ENCODE measurements at regions not wholly inside any gene's neighbourhood (a gene's known extent, or its start where the extent isn't known, plus 50 kb on each side); places are given as distances from the start of the nearest gene placed in this dataset.

- CTCF ChIA-PET: no interaction called here
- no peaks in the 10 kb centered on the region for H3K36me3 ChIP-seq (ENCODE audit: control insufficient read depth, insufficient read depth, low read length)
- DNase-seq (ENCODE audit: low read depth): no peak
- H3K4me3 ChIP-seq (ENCODE audit: low read depth, low read length): no peak overlapping the region
- H3K27me3 ChIP-seq (ENCODE audit: control insufficient read depth, insufficient read depth, low read length): no peaks in the 10 kb centered on the region
- POLR2A ChIA-PET: no interaction called here
- no peak for TF ChIP-seq CTCF (IDR thresholded peaks at IDR 0.05; ENCODE audit: insufficient read depth, low read depth, low read length)
Measured at GRCh38 chr22:48558606-48559402, 1268.9 kb downstream of the BRD1 start.

GRCh38 chr22:48558016-48558415 is 1269.7 kb downstream of the BRD1 start:
- ChIA-PET POLR2A (no interaction called here), CTCF (no interaction called here)
- no peak for TF ChIP-seq CTCF (IDR thresholded peaks at IDR 0.05; ENCODE audit: insufficient read depth, low read depth, low read length)
- no peak for DNase-seq (ENCODE audit: low read depth)
- no peak overlapping the region for H3K4me3 ChIP-seq (ENCODE audit: low read depth, low read length)
- H3K27me3 ChIP-seq (ENCODE audit: control insufficient read depth, insufficient read depth, low read length): no peaks in the 10 kb centered on the region
- H3K36me3 ChIP-seq (ENCODE audit: control insufficient read depth, insufficient read depth, low read length): no peaks in the 10 kb centered on the region

GRCh38 chr22:48557473-48557872 is 1270.2 kb downstream of the BRD1 start:
- Histone ChIP-seq H3K4me3 (ENCODE audit: low read depth, low read length) (no peak overlapping the region), H3K27me3 (ENCODE audit: control insufficient read depth, insufficient read depth, low read length) (no peaks in the 10 kb centered on the region), H3K36me3 (ENCODE audit: control insufficient read depth, insufficient read depth, low read length) (no peaks in the 10 kb centered on the region)
- CTCF ChIA-PET: no interaction called here
- TF ChIP-seq CTCF (IDR thresholded peaks at IDR 0.05; ENCODE audit: insufficient read depth, low read depth, low read length): no peak
- no peak for DNase-seq (ENCODE audit: low read depth)
- POLR2A ChIA-PET: no interaction called here

- no peak for TF ChIP-seq CTCF (IDR thresholded peaks at IDR 0.05; ENCODE audit: insufficient read depth, low read depth, low read length)
- H3K4me3 ChIP-seq (ENCODE audit: low read depth, low read length): no peak overlapping the region
Measured at GRCh38 chr22:48556751-48557150, 1270.9 kb downstream of the BRD1 start.

GRCh38 chr22:48556222-48556621 is 1271.5 kb downstream of the BRD1 start:
- Histone ChIP-seq H3K4me3 (ENCODE audit: low read depth, low read length) (no peak overlapping the region), H3K27me3 (ENCODE audit: control insufficient read depth, insufficient read depth, low read length) (no peaks in the 10 kb centered on the region), H3K36me3 (ENCODE audit: control insufficient read depth, insufficient read depth, low read length) (no peaks in the 10 kb centered on the region)
- DNase-seq (ENCODE audit: low read depth): no peak
- no peak for TF ChIP-seq CTCF (IDR thresholded peaks at IDR 0.05; ENCODE audit: insufficient read depth, low read depth, low read length)
- ChIA-PET CTCF (no interaction called here), POLR2A (no interaction called here)

More at GRCh38 chr22:48556751-48557150, 1270.9 kb downstream of the BRD1 start:
- POLR2A ChIA-PET: no interaction called here
- H3K36me3 ChIP-seq (ENCODE audit: control insufficient read depth, insufficient read depth, low read length): no peaks in the 10 kb centered on the region
- no peaks in the 10 kb centered on the region for H3K27me3 ChIP-seq (ENCODE audit: control insufficient read depth, insufficient read depth, low read length)
- no peak for DNase-seq (ENCODE audit: low read depth)
- CTCF ChIA-PET: no interaction called here

Measured in BJ (cell line).